ENCODE measurements at regions not wholly inside any gene's neighbourhood (a gene's known extent, or its start where the extent isn't known, plus 50 kb on each side); places are given as distances from the start of the nearest gene placed in this dataset.
A peak's percentile ranks its signal among the peaks of the same experiment; 100 is the strongest.

DNA sequence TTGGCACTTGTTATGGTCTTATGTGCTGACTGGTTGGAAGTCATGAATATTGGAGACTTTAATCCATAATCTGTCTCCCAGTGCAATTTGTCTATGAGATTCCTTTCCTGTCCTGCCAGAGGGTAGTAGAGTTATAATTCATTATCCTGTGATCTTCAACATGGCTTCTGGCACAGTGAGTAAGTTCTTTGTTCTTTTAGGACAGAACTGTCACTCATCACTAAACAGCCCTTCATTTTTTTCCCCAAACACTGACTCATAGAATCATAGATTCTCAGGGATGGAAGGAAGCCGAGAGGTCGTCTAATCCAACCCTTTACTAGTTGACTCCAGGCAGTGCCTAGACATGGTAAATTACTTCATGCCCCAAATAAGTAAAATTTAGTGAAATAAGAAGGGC is 78.4 kb downstream of the LUZP4 start:
- H2AFZ ChIP-seq (ENCODE audit: control insufficient read depth, low read depth, low read length) = no peak overlapping the region
- ChIA-PET CTCF (no interaction called here), RAD21 (ENCODE audit: unreplicated experiment) (no interaction called here), POLR2A (no interaction called here), SMC1A (ENCODE audit: uncharacterized antibody, unreplicated experiment) (interaction anchor here (0.7 kb wide), 1 partner anchor 150 kb away, joined by 3 read pairs; no protein-coding TSS in a partner anchor)
- no peak overlapping the region for H3K4me3 ChIP-seq
- WGBS (ENCODE audit: insufficient coverage, insufficient replicate concordance, low lambda C conversion rate, missing lambda C conversion rate) = 27% methylated on average over 2 of the region's 2 CpGs
- H3K27ac ChIP-seq (ENCODE audit: control insufficient read depth, insufficient read depth) = no peak overlapping the region
- H3K4me2 ChIP-seq (ENCODE audit: control insufficient read depth, insufficient read depth) = no peak overlapping the region
- H4K20me1 ChIP-seq (ENCODE audit: control insufficient read depth, insufficient read depth) = no peaks in the 10 kb centered on the region
- no peaks in the 10 kb centered on the region for H3K9me3 ChIP-seq (replicated peaks; ENCODE audit: control insufficient read depth, insufficient read depth, low read length)
- FAIRE-seq (no peak), ATAC-seq (no peak), DNase-seq (ENCODE audit: low read depth, low spot score) (no peak)
- no peaks in the 10 kb centered on the region for H3K79me2 ChIP-seq (ENCODE audit: control insufficient read depth, insufficient read depth, low read length)
- H3K4me1 ChIP-seq (ENCODE audit: control insufficient read depth, insufficient read depth, low read length) = no peaks in the 10 kb centered on the region
- intact Hi-C loops (cut with micrococcal nuclease; ENCODE audit: unreplicated experiment) (no loop called here), in situ Hi-C loops (cut with MboI) (no loop called here)
- H3K36me3 ChIP-seq (ENCODE audit: control insufficient read depth in 2 of 2, insufficient read depth in 2 of 2, low read length in 1 of 2) = no peaks in the 10 kb centered on the region
- H3K9ac ChIP-seq (ENCODE audit: control insufficient read depth, insufficient read depth, low read length) = no peak overlapping the region
- no peaks in the 10 kb centered on the region; a peak in 1 of 4 replicates for H3K27me3 ChIP-seq (replicated peaks in 1 of 2; ENCODE audit: control insufficient read depth in 2 of 2, insufficient read depth in 2 of 2, low read length in 1 of 2)
- TF ChIP-seq CHD2 (IDR thresholded peaks at IDR 0.05; ENCODE audit: borderline replicate concordance, low read depth, low read length) = no peak
- TF ChIP-seq E2F8 (IDR thresholded peaks at IDR 0.05; ENCODE audit: low read depth, partially characterized antibody) = no peak
- no peak for TF ChIP-seq SREBF1 (IDR thresholded peaks at IDR 0.05; ENCODE audit: low read length)
- no peak for TF ChIP-seq IKZF1 (conservative IDR thresholded peaks at IDR 0.05)
- BruUV-seq (replicated peaks) = no TSS peak

DNA sequence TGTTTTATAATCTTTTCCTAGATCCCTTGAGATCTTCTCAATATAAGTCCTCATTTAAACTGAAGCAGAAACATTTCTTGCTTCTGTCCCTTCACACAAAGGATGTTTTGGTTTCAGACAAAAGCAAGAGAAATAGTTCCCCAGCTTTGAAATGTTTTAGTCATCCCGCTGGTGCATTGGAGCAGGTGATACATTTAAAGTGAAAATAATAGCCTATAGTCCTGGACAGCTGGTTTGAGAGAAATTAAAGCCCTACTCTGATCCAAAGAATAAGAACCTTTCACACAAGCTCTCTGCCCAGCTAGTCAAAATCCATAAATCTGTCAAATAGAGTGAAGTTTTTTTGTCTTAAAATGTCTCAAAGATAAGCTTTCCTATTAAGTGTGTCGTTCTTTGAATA is 79.4 kb downstream of the LUZP4 start:
- DNase-seq (ENCODE audit: low read depth, low spot score) = no peak
- WGBS (ENCODE audit: insufficient coverage, insufficient replicate concordance, low lambda C conversion rate, missing lambda C conversion rate) = 0% methylated on average over 2 of the region's 2 CpGs
- Histone ChIP-seq H3K4me2 (ENCODE audit: control insufficient read depth, insufficient read depth) (no peak overlapping the region), H3K9me3 (replicated peaks; ENCODE audit: control insufficient read depth, insufficient read depth, low read length) (no peaks in the 10 kb centered on the region), H2AFZ (ENCODE audit: control insufficient read depth, low read depth, low read length) (no peak overlapping the region), H4K20me1 (ENCODE audit: control insufficient read depth, insufficient read depth) (no peaks in the 10 kb centered on the region), H3K79me2 (ENCODE audit: control insufficient read depth, insufficient read depth, low read length) (no peaks in the 10 kb centered on the region), H3K27me3 (replicated peaks in 1 of 2; ENCODE audit: control insufficient read depth in 2 of 2, insufficient read depth in 2 of 2, low read length in 1 of 2) (no peaks in the 10 kb centered on the region; a peak in 1 of 4 replicates), H3K27ac (ENCODE audit: control insufficient read depth, insufficient read depth) (no peak overlapping the region), H3K4me1 (ENCODE audit: control insufficient read depth, insufficient read depth, low read length) (no peaks in the 10 kb centered on the region), H3K9ac (ENCODE audit: control insufficient read depth, insufficient read depth, low read length) (no peak overlapping the region), H3K4me3 (no peak overlapping the region), H3K36me3 (ENCODE audit: control insufficient read depth in 2 of 2, insufficient read depth in 2 of 2, low read length in 1 of 2) (no peaks in the 10 kb centered on the region)
- TF ChIP-seq TAF1 (IDR thresholded peaks at IDR 0.05; ENCODE audit: borderline replicate concordance, low read depth, low read length) = no peak
- TF ChIP-seq HDAC2 (IDR thresholded peaks at IDR 0.05) = no peak
- TF ChIP-seq SMC3 (IDR thresholded peaks at IDR 0.05; ENCODE audit: borderline replicate concordance, low read length) = no peak
- no peak for TF ChIP-seq FOS (IDR thresholded peaks at IDR 0.05; ENCODE audit: borderline replicate concordance, extremely low read depth, insufficient read length)
- no peak for TF ChIP-seq ZNF24 (IDR thresholded peaks at IDR 0.05)
- ChIA-PET POLR2A (no interaction called here), CTCF (interaction anchor here (1.3 kb wide), 1 partner anchor 322 kb away, joined by 4 read pairs; no protein-coding TSS in a partner anchor), RAD21 (ENCODE audit: unreplicated experiment) (interaction anchor here (0.8 kb wide), 1 partner anchor 13 kb away, joined by 3 read pairs; no protein-coding TSS in a partner anchor), SMC1A (ENCODE audit: uncharacterized antibody, unreplicated experiment) (interaction anchor here (0.5 kb wide), 1 partner anchor 173 kb away, joined by 3 read pairs; no protein-coding TSS in a partner anchor)
- no TSS peak for BruUV-seq (replicated peaks)
- FAIRE-seq = no peak
- in situ Hi-C loops (cut with MboI) = no loop called here
- peak; percentile 23 for ATAC-seq
- intact Hi-C loops (cut with micrococcal nuclease; ENCODE audit: unreplicated experiment) = no loop called here
